Lower lobe of right lung (tissue), 2 donors: ENCODE measurements at regions not wholly inside any gene's neighbourhood (a gene's known extent, or its start where the extent isn't known, plus 50 kb on each side); places are given as distances from the start of the nearest gene placed in this dataset.

Experiments used
- ATAC-seq, 2 donors: fragments of 200-7000 bp; cut with Tn5 transposase; one replicate each; pipeline ENCODE4 v1.9.1; 2020 to 2022; ENCODE audit warnings: mild to moderate bottlenecking in 2 of 2, moderate library complexity in 2 of 2
- DNase-seq: peaks from one replicate; pipeline ENCODE4 v3.0.0-alpha.2; 2020
- H3K27ac ChIP-seq: fragments of 200-600 bp; one replicate; pipeline ENCODE4 v1.8.0; 2022
- H3K27me3 ChIP-seq: fragments of 200-600 bp; one replicate; pipeline ENCODE4 v1.8.0; 2022; ENCODE audit warnings: low read depth
- H3K36me3 ChIP-seq: fragments of 200-600 bp; one replicate; pipeline ENCODE4 v1.8.0; 2022; ENCODE audit warnings: mild to moderate bottlenecking
- H3K4me1 ChIP-seq: fragments of 200-600 bp; one replicate; pipeline ENCODE4 v1.8.0; 2022
- H3K4me3 ChIP-seq: fragments of 200-600 bp; one replicate; pipeline ENCODE4 v1.8.0; 2022; ENCODE audit warnings: mild to moderate bottlenecking
- H3K9me3 ChIP-seq: fragments of 200-600 bp; one replicate; pipeline ENCODE4 v1.8.0; 2022
- intact Hi-C: fragments of 100-400 bp; cut with DNase I; formaldehyde crosslinking; loops from one replicate; pipeline ENCODE4 v1.11.0; 2022
- TF ChIP-seq, protein P1 (sequence below): fragments of 200-600 bp; IDR thresholded peaks from one replicate; pipeline ENCODE4 v1.8.0; 2022; ENCODE audit warnings: antibody characterized with exemption, mild to moderate bottlenecking
- donor health status: DM: no; HTN: yes; CAD: no; lungs with severe emphysema.

DNA sequence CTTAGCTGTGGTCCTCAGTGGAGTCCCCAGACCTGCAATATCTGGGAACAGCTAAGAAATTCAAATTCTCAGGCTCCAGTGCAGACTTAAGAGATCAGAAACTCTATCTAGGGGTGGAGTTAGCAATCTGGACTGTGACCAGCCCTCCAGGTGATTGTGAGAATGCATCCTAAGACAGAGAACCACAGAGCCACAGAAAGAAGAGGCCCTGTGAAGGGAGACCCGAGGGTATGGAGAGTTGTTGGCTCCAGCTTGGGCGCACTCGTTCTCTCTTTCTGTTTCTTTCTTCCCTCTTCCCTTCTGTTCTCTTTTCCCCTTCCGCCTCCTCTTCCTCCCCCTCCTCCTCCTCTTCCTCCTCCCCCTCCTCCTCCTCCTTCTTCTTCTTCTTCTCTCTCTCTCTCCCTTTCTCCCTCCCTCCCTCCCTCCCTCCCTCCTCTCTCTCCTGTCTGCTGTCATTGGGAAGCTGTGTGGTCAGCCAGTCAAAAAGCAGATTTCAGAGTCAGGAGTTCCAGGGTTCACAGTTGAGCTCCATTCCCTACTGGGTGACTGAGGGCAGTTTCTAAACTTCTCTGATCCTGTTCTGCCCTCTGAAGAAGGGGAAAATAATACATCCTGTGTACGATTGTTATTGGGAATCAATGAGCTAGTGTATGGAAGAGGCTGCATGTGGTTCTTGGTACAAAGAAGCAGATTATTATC is 62.1 kb upstream of the STEAP1B start:
- TF ChIP-seq, protein P1, sequence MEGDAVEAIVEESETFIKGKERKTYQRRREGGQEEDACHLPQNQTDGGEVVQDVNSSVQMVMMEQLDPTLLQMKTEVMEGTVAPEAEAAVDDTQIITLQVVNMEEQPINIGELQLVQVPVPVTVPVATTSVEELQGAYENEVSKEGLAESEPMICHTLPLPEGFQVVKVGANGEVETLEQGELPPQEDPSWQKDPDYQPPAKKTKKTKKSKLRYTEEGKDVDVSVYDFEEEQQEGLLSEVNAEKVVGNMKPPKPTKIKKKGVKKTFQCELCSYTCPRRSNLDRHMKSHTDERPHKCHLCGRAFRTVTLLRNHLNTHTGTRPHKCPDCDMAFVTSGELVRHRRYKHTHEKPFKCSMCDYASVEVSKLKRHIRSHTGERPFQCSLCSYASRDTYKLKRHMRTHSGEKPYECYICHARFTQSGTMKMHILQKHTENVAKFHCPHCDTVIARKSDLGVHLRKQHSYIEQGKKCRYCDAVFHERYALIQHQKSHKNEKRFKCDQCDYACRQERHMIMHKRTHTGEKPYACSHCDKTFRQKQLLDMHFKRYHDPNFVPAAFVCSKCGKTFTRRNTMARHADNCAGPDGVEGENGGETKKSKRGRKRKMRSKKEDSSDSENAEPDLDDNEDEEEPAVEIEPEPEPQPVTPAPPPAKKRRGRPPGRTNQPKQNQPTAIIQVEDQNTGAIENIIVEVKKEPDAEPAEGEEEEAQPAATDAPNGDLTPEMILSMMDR: no peak
- DNase-seq (no peak), ATAC-seq (no peak)
- Histone ChIP-seq H3K36me3 (no peaks in the 10 kb centered on the region), H3K27me3 (no peaks in the 10 kb centered on the region), H3K4me3 (no peak overlapping the region), H3K27ac (peak overlapping the region; percentile 71), H3K4me1 (peaks cover 71% of the 10 kb centered on the region), H3K9me3 (no peaks in the 10 kb centered on the region)
- intact Hi-C loops: loop anchor here (10.0 kb wide), 1 partner anchor 163 kb away; the partner anchor contains the start of gene IL6

DNA sequence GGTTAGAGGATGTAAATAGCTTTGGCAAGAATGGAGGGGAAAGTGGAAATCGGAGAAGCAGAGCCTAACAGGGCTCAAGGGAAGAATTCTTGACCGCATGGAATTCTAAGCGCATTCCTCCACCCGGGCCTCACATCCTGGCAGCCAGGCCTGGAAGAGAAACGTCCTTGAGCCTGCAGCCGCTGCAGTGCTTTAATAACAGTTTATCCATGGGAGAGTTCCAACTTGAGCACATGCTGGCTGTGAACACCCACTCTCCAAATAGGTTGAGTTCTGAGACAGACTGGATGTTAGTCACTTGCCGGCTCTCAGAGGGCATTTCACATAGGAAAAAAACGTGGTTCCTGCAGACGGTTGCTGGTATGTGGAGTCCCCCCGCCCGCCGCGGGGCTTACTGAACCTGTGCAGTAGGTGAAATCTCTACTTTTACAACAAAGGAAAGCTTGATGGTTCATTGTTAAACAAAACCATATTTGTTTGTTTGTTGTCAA is 61.4 kb upstream of the STEAP1B start:
- H3K9me3 ChIP-seq: no peaks in the 10 kb centered on the region
- no peaks in the 10 kb centered on the region for H3K27me3 ChIP-seq
- intact Hi-C loops: loop anchor here (10.0 kb wide), 1 partner anchor 163 kb away; the partner anchor contains the start of gene IL6
- peak; percentile 78 to 82 for ATAC-seq
- TF ChIP-seq, protein P1: no peak
- H3K4me3 ChIP-seq: no peak overlapping the region
- H3K4me1 ChIP-seq: peaks cover 65% of the 10 kb centered on the region
- no peaks in the 10 kb centered on the region for H3K36me3 ChIP-seq
- H3K27ac ChIP-seq: peak overlapping the region; percentile 71
- DNase-seq: peak; percentile 72

DNA sequence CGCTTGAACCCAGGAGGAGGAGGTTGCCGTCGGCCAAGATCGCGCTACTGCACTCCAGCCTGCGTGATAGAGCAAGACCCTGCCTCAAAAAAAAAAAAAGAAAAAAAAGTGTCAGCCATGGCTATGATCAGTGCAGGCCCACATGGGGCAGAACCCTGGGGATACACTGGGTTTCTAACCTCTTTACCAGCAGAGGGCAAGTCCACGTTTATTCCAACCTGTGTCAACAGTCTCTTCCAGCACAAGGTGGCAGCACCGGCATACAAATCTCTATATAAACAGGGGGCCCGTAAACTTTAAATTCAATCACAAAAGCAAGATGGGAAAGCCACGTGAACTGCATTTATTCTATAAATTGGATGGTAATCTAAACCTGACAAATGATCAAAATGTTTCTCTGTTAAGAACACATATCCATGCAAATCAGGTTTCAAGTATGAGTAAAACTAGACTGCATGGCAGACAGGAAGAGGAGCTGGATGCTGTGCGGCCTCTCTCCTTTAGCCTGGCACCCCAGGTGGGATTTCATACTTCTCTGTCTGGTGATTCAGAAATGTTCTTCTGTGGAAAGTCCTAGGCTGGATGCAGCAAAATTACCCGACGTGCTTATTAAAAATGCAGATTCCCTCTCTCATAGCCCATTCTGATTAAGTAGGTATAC is 60.0 kb upstream of the STEAP1B start:
- DNase-seq: peak; percentile 66

DNA sequence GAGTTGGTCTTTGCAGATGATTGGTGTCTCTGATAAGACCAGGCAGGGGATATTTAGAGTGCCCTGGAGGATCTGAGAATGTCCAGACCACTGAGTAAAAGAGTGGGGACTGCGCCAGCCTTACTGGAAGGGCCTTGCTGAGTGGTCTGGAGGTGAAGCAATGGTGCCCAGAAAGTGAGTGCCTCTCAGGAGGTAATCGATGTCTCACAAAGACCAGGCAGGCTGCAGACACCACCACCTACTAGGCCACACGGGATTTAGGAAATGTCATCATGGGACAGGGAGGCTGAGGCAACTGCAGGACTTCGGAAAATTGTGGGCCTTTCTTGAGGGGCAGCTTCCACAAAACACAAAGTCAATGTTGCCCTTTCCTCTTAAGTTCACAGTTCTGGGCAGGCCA is 57.2 kb upstream of the STEAP1B start:
- Histone ChIP-seq H3K36me3 (no peaks in the 10 kb centered on the region), H3K4me1 (peaks cover 23% of the 10 kb centered on the region), H3K27me3 (no peaks in the 10 kb centered on the region), H3K27ac (no peak overlapping the region), H3K4me3 (no peak overlapping the region), H3K9me3 (no peaks in the 10 kb centered on the region)
- ATAC-seq (no peak), DNase-seq (no peak)
- TF ChIP-seq, protein P1: no peak
- intact Hi-C loops: loop anchor here (10.0 kb wide), 1 partner anchor 508 kb away; no protein-coding TSS in a partner anchor

More for the DNA sequence above, 60.0 kb upstream of the STEAP1B start:
- peak; percentile 85 to 88 for ATAC-seq
- Histone ChIP-seq H3K9me3 (no peaks in the 10 kb centered on the region), H3K36me3 (no peaks in the 10 kb centered on the region), H3K4me1 (peaks cover 51% of the 10 kb centered on the region), H3K27ac (no peak overlapping the region), H3K27me3 (no peaks in the 10 kb centered on the region), H3K4me3 (no peak overlapping the region)
- TF ChIP-seq, protein P1: peak; percentile 88
- intact Hi-C loops: loop anchor here (10.0 kb wide), 2 partner anchors 165 to 505 kb away; partner anchors contain the start of gene IL6

DNA sequence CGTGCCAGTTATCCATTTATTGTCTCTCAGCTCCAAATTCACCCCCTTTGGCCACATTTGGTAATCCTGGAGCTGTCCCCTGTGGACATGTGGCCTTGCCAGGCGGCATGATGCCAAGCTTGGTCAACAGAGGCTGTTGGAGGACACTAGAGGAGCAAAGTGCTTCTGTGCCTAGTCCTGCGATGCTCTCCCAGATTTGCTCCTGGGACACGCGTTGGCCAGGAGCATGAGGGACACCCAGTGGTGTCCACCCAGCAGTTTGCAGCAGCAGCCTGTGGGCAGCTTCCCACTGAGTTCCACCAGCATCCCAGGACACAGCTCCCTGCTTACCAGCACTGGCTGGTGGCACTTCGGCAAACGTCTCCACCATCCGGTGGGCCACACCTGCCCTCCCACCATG is 55.5 kb upstream of the STEAP1B start:
- no peak overlapping the region for H3K27ac ChIP-seq
- H3K4me1 ChIP-seq: peaks cover 8% of the 10 kb centered on the region
- no peak for ATAC-seq
- no peak for DNase-seq
- peaks cover 11% of the 10 kb centered on the region for H3K27me3 ChIP-seq
- H3K4me3 ChIP-seq: no peak overlapping the region
- no peaks in the 10 kb centered on the region for H3K9me3 ChIP-seq
- intact Hi-C loops: loop anchor here (10.0 kb wide), 1 partner anchor 509 kb away; no protein-coding TSS in a partner anchor
- no peaks in the 10 kb centered on the region for H3K36me3 ChIP-seq
- TF ChIP-seq, protein P1: no peak
